ENCODE measurements at regions not wholly inside any gene's neighbourhood (a gene's known extent, or its start where the extent isn't known, plus 50 kb on each side); places are given as distances from the start of the nearest gene placed in this dataset.

GRCh38 chr13:65036999-65037398, 2193.1 kb downstream of the PCDH9 start:
- TF ChIP-seq GATA2 (IDR thresholded peaks at IDR 0.05; ENCODE audit: low read depth, low read length) (no peak), GATA3 (IDR thresholded peaks at IDR 0.05; ENCODE audit: low read depth, low read length) (no peak)

GRCh38 chr13:65035302-65035701, 2194.8 kb downstream of the PCDH9 start:
- TF ChIP-seq GATA3 (IDR thresholded peaks at IDR 0.05; ENCODE audit: low read depth, low read length): no peak
- no peak for TF ChIP-seq GATA2 (IDR thresholded peaks at IDR 0.05; ENCODE audit: low read depth, low read length)

DNA sequence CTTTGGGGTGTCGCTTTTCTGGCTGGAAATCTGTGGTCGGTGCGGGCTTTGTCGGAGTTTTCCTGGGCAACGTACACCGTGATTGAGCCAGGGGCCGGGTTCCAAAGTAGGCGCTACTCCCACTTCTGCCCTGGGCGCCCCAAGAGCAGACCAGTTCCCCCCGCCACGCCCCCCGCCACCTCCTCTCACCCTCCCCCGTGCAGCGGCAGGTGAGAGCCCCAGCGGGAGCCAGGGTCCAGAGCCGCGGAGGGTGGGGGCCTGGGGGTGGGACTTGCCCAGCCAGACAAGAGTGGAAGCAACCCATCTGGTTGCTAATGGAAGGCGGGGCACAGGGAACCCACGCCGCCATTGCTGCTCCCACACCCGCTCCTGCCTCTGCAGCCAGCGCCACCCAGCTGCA, 2195.9 kb downstream of the PCDH9 start:
- TF ChIP-seq GATA2 (IDR thresholded peaks at IDR 0.05; ENCODE audit: low read depth, low read length): no peak

GRCh38 chr13:65032825-65033224, 2197.3 kb downstream of the PCDH9 start:
- no peak for TF ChIP-seq GATA2 (IDR thresholded peaks at IDR 0.05; ENCODE audit: low read depth, low read length)
- no peak for TF ChIP-seq GATA3 (IDR thresholded peaks at IDR 0.05; ENCODE audit: low read depth, low read length)

- no peak for TF ChIP-seq GATA2 (IDR thresholded peaks at IDR 0.05; ENCODE audit: low read depth, low read length)
- no peak for TF ChIP-seq GATA3 (IDR thresholded peaks at IDR 0.05; ENCODE audit: low read depth, low read length)
Measured at GRCh38 chr13:65028101-65028500, 2202.0 kb downstream of the PCDH9 start.

- no peak for TF ChIP-seq GATA3 (IDR thresholded peaks at IDR 0.05; ENCODE audit: low read depth, low read length)
Measured at GRCh38 chr13:65026505-65026904, 2203.6 kb downstream of the PCDH9 start.

GRCh38 chr13:65011378-65011777, 2218.8 kb downstream of the PCDH9 start:
- TF ChIP-seq GATA2 (IDR thresholded peaks at IDR 0.05; ENCODE audit: low read depth, low read length) (no peak), GATA3 (IDR thresholded peaks at IDR 0.05; ENCODE audit: low read depth, low read length) (no peak)

GRCh38 chr13:64997438-64997837, 2232.7 kb downstream of the PCDH9 start:
- no peak for TF ChIP-seq GATA2 (IDR thresholded peaks at IDR 0.05; ENCODE audit: low read depth, low read length)
- no peak for TF ChIP-seq GATA3 (IDR thresholded peaks at IDR 0.05; ENCODE audit: low read depth, low read length)

- TF ChIP-seq GATA3 (IDR thresholded peaks at IDR 0.05; ENCODE audit: low read depth, low read length) (no peak), GATA2 (IDR thresholded peaks at IDR 0.05; ENCODE audit: low read depth, low read length) (no peak)
Measured at GRCh38 chr13:64993514-64994164, 2236.5 kb downstream of the PCDH9 start.

DNA sequence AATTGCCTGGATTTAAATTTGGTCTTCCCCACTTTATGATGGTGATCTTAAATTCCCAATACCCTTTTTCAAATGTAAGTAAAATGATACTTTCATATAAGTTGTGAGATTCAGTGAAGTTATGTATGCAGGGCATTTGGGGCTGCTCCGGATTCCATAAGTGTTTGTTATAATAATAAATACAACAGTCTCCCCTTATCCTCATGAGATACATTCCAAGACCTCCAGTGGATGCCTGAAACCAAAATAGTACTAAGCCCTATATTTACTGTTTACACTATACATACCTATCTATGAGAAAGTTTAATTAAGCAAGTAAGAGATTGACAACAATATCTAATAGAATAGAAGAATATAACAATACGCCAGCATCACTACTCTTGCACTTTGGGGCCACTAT, 2237.8 kb downstream of the PCDH9 start:
- no peak for TF ChIP-seq GATA2 (IDR thresholded peaks at IDR 0.05; ENCODE audit: low read depth, low read length)
- TF ChIP-seq GATA3 (IDR thresholded peaks at IDR 0.05; ENCODE audit: low read depth, low read length): no peak

- TF ChIP-seq GATA2 (IDR thresholded peaks at IDR 0.05; ENCODE audit: low read depth, low read length) (no peak), GATA3 (IDR thresholded peaks at IDR 0.05; ENCODE audit: low read depth, low read length) (no peak)
Measured at GRCh38 chr13:64985075-64985474, 2245.1 kb downstream of the PCDH9 start.

GRCh38 chr13:64962404-64962803, 2267.7 kb downstream of the PCDH9 start:
- TF ChIP-seq GATA2 (IDR thresholded peaks at IDR 0.05; ENCODE audit: low read depth, low read length) (no peak), GATA3 (IDR thresholded peaks at IDR 0.05; ENCODE audit: low read depth, low read length) (no peak)

DNA sequence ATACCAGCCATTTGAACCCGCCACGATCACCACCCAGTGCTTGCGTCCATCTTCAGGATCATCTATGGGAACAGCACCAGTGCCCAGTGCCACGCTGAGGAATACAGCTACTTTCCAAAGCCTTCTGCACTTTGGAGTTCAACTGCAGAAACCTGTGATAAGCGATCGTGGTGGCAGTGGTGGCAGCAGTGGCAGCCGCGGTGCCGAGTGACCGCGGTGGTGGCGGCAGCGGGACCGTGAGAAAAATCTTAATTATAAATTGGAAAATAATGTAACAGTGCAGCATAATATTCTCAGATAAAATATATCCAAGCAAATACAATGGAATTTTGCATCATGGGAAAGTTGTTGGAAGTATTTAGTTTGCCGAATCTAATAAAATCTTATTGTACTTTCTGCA, 2270.9 kb downstream of the PCDH9 start:
- no peak for TF ChIP-seq GATA2 (IDR thresholded peaks at IDR 0.05; ENCODE audit: low read depth, low read length)
- no peak for TF ChIP-seq GATA3 (IDR thresholded peaks at IDR 0.05; ENCODE audit: low read depth, low read length)

- TF ChIP-seq GATA3 (IDR thresholded peaks at IDR 0.05; ENCODE audit: low read depth, low read length): no peak
- no peak for TF ChIP-seq GATA2 (IDR thresholded peaks at IDR 0.05; ENCODE audit: low read depth, low read length)
Measured at GRCh38 chr13:64958106-64958505, 2272.0 kb downstream of the PCDH9 start.

- no peak for TF ChIP-seq GATA2 (IDR thresholded peaks at IDR 0.05; ENCODE audit: low read depth, low read length)
- TF ChIP-seq GATA3 (IDR thresholded peaks at IDR 0.05; ENCODE audit: low read depth, low read length): no peak
Measured at GRCh38 chr13:64938660-64939059, 2291.5 kb downstream of the PCDH9 start.

- TF ChIP-seq GATA2 (IDR thresholded peaks at IDR 0.05; ENCODE audit: low read depth, low read length): no peak
- no peak for TF ChIP-seq GATA3 (IDR thresholded peaks at IDR 0.05; ENCODE audit: low read depth, low read length)
Measured at GRCh38 chr13:64937302-64937701, 2292.8 kb downstream of the PCDH9 start.
